CD14-positive monocyte (primary cell): ENCODE measurements at regions not wholly inside any gene's neighbourhood (a gene's known extent, or its start where the extent isn't known, plus 50 kb on each side); places are given as distances from the start of the nearest gene placed in this dataset.

Experiments
- DNase-seq, 3 donors: peaks; one replicate each; pipeline ENCODE4 v3.0.0-alpha.2; 2011 to 2022
- H2AFZ ChIP-seq: 2 replicates; pipeline ENCODE4 v1.6.0; 2012; ENCODE audit warnings: mild to moderate bottlenecking, low read depth, low read length, inconsistent platforms; ENCODE audit not compliant: insufficient read depth, poor library complexity, severe bottlenecking
- H3K27ac ChIP-seq, 2 donors: 1 replicate in 1 of 2; 2 replicates in 1 of 2; pipeline ENCODE4 v1.5.1; 2012 to 2013; ENCODE audit warnings: low read length in 2 of 2, control low read depth in 1 of 2, inconsistent platforms in 1 of 2, low read depth in 1 of 2, mild to moderate bottlenecking in 1 of 2
- H3K27me3 ChIP-seq, 2 donors: one replicate each; pipeline versions ENCODE4 v1.6.0 to v1.6.1; 2011 to 2013; ENCODE audit warnings: low read length in 2 of 2; ENCODE audit not compliant: control insufficient read depth in 2 of 2, insufficient read depth in 2 of 2
- H3K36me3 ChIP-seq, 2 donors: replicated peaks in 1 of 2; 1 replicate in 1 of 2; 2 replicates in 1 of 2; pipeline versions ENCODE4 v1.5.1 to v1.6.1; 2012 to 2013; ENCODE audit warnings: low read length in 2 of 2, control low read depth in 1 of 2, inconsistent platforms in 1 of 2, mild to moderate bottlenecking in 1 of 2; ENCODE audit not compliant: insufficient read depth in 2 of 2, control insufficient read depth in 1 of 2
- H3K4me1 ChIP-seq, 2 donors: 1 replicate in 1 of 2; 2 replicates in 1 of 2; pipeline versions ENCODE4 v1.5.1 to v1.6.1; 2012 to 2013; ENCODE audit warnings: low read length in 2 of 2, control low read depth in 1 of 2, inconsistent platforms in 1 of 2, mild to moderate bottlenecking in 1 of 2, moderate library complexity in 1 of 2; ENCODE audit not compliant: insufficient read depth in 2 of 2, control insufficient read depth in 1 of 2
- H3K4me2 ChIP-seq: replicated peaks from 2 replicates; pipeline ENCODE3; 2012; ENCODE audit warnings: low read length, moderate library complexity, mild to moderate bottlenecking; ENCODE audit not compliant: poor library complexity, severe bottlenecking; ENCODE audit errors: extremely low read depth
- H3K4me3 ChIP-seq, 3 experiments: fragments of 200-600 bp in 1 of 3; sonication (generic) in 1 of 3; replicated peaks in 1 of 3; 1 replicate in 2 of 3; 2 replicates in 1 of 3; pipeline ENCODE4 v1.5.1; 2011 to 2013; ENCODE audit warnings: low read length in 3 of 3, mild to moderate bottlenecking in 3 of 3, control low read depth in 2 of 3, low read depth in 2 of 3, inconsistent platforms in 1 of 3, moderate library complexity in 1 of 3
- H3K79me2 ChIP-seq: 2 replicates; pipeline ENCODE4 v1.6.0; 2012; ENCODE audit warnings: mild to moderate bottlenecking, control low read depth, inconsistent platforms, low read length, moderate library complexity; ENCODE audit not compliant: insufficient read depth
- H3K9ac ChIP-seq: 2 replicates; pipeline ENCODE4 v1.6.0; 2017; ENCODE audit warnings: low read length, mild to moderate bottlenecking; ENCODE audit not compliant: insufficient read depth, poor library complexity, severe bottlenecking
- H3K9me3 ChIP-seq, 2 donors: replicated peaks in 1 of 2; 1 replicate in 1 of 2; 2 replicates in 1 of 2; pipeline versions ENCODE4 v1.5.1 to v1.6.1; 2012 to 2013; ENCODE audit warnings: low read length in 2 of 2, control low read depth in 1 of 2; ENCODE audit not compliant: control insufficient read depth in 1 of 2, insufficient read depth in 1 of 2
- H4K20me1 ChIP-seq: 2 replicates; pipeline ENCODE4 v1.6.0; 2012; ENCODE audit warnings: mild to moderate bottlenecking, low read length, control low read depth, moderate library complexity; ENCODE audit not compliant: insufficient read depth
- H3K27ac Mint-ChIP-seq, 7 donors: one replicate each; pipeline ENCODE4 v1.8.0; 2020; ENCODE audit warnings: mild to moderate bottlenecking in 7 of 7, mixed read lengths in 7 of 7, moderate library complexity in 6 of 7, inconsistent platforms in 2 of 7
- H3K27me3 Mint-ChIP-seq, 3 donors: one replicate each; pipeline ENCODE4 v1.8.0; 2021 to 2022; ENCODE audit warnings: low read depth in 3 of 3, mild to moderate bottlenecking in 3 of 3, mixed read lengths in 3 of 3, moderate library complexity in 3 of 3, inconsistent platforms in 1 of 3
- H3K36me3 Mint-ChIP-seq, 2 donors: one replicate each; pipeline ENCODE4 v1.8.0; 2020; ENCODE audit warnings: mixed read lengths in 2 of 2, inconsistent platforms in 1 of 2, mild to moderate bottlenecking in 1 of 2
- H3K4me1 Mint-ChIP-seq: one replicate; pipeline ENCODE4 v1.8.0; 2020; ENCODE audit warnings: mild to moderate bottlenecking, mixed read lengths
- H3K4me3 Mint-ChIP-seq, 2 donors: one replicate each; pipeline ENCODE4 v1.8.0; 2020; ENCODE audit warnings: mild to moderate bottlenecking in 2 of 2, mixed read lengths in 2 of 2, moderate library complexity in 1 of 2
- H3K9me3 Mint-ChIP-seq, 7 donors: one replicate each; pipeline ENCODE4 v1.8.0; 2020 to 2022; ENCODE audit warnings: mixed read lengths in 7 of 7, mild to moderate bottlenecking in 6 of 7, moderate library complexity in 6 of 7, inconsistent platforms in 2 of 7
- WGBS: methylation state at CpG from one replicate; pipeline ENCODE4 v1.1.5; 2013; ENCODE audit warnings: missing lambda C conversion rate; ENCODE audit not compliant: insufficient coverage; 5-methylcytosine and 5-hydroxymethylcytosine counted together
- intact Hi-C, 2 donors: fragments of 100-400 bp; cut with micrococcal nuclease; formaldehyde crosslinking; loops; one replicate each; pipeline versions ENCODE4 v1.15.0 to v1.15.1; 2023
- TF ChIP-seq, protein P1 (sequence below): fragments of 200-600 bp; IDR thresholded peaks from one replicate; pipeline ENCODE4 v1.8.0; 2022; ENCODE audit warnings: antibody characterized with exemption, mild to moderate bottlenecking

DNA sequence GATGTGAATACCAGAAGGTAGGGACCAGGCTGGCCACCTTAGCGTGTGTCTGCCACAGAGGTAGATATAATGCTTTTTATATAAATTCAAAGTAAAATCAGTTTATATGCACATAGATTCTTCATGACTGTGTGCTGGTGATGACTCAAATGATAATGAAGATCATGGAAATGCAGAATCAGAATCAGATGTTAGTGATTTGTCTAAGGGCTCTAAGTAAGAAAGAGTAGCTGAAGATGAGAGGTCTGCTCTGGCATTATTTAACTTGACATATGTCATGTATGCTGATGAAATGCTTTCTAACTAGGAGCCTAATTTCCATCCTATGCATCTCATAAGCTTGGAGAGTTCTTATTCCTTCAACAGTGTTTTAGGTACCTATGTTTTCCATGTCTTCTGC is 50.3 kb upstream of the DPH6 start:
- H3K9ac ChIP-seq = no peak overlapping the region
- no peak for DNase-seq
- H3K4me2 ChIP-seq = no peak overlapping the region
- H3K9me3 ChIP-seq = no peaks in the 10 kb centered on the region
- H3K4me1 ChIP-seq = no peaks in the 10 kb centered on the region
- Mint-ChIP-seq H3K27ac (peak overlapping the region in 1 of 7 donors; percentile 53), H3K36me3 (no peaks in the 10 kb centered on the region), H3K27me3 (peaks cover 0 to 2% (median 0%) of the 10 kb centered on the region in 3 donors), H3K9me3 (peaks cover 0 to 8% (median 2%) of the 10 kb centered on the region in 7 donors), H3K4me1 (no peaks in the 10 kb centered on the region), H3K4me3 (no peak overlapping the region)
- WGBS = no CpG with 5 or more reads among the region's 1 CpG
- no peaks in the 10 kb centered on the region for H3K79me2 ChIP-seq
- no peaks in the 10 kb centered on the region for H3K36me3 ChIP-seq
- H2AFZ ChIP-seq = no peak overlapping the region
- H3K27me3 ChIP-seq = no peaks in the 10 kb centered on the region
- no peak overlapping the region for H3K27ac ChIP-seq
- no peak overlapping the region for H3K4me3 ChIP-seq
- no peaks in the 10 kb centered on the region for H4K20me1 ChIP-seq
- intact Hi-C loops = no loop called here
- TF ChIP-seq, protein P1, sequence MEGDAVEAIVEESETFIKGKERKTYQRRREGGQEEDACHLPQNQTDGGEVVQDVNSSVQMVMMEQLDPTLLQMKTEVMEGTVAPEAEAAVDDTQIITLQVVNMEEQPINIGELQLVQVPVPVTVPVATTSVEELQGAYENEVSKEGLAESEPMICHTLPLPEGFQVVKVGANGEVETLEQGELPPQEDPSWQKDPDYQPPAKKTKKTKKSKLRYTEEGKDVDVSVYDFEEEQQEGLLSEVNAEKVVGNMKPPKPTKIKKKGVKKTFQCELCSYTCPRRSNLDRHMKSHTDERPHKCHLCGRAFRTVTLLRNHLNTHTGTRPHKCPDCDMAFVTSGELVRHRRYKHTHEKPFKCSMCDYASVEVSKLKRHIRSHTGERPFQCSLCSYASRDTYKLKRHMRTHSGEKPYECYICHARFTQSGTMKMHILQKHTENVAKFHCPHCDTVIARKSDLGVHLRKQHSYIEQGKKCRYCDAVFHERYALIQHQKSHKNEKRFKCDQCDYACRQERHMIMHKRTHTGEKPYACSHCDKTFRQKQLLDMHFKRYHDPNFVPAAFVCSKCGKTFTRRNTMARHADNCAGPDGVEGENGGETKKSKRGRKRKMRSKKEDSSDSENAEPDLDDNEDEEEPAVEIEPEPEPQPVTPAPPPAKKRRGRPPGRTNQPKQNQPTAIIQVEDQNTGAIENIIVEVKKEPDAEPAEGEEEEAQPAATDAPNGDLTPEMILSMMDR = no peak

DNA sequence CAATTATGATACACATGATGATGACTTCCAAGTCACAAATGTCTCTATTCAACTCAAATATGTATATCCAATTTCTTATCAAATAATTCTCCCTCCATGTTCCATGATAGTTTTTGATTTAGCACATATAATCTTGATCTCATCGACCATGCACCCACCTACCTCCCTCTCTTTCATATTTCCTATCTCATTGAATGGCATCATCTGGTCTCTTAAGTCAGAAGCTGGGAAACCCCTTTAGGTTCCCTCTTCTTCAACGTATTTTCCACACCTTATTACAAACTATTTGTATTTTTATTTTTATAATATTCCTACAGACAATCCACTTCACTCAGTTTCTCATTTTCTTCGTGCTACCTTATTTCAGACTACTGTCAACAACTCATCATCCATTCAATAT is 56.9 kb upstream of the DPH6 start:
- Mint-ChIP-seq H3K4me1 (no peaks in the 10 kb centered on the region), H3K27me3 (peaks cover 0 to 2% (median 0%) of the 10 kb centered on the region in 3 donors), H3K4me3 (no peak overlapping the region), H3K9me3 (peaks cover 0 to 6% (median 2%) of the 10 kb centered on the region in 7 donors), H3K36me3 (no peaks in the 10 kb centered on the region), H3K27ac (no peak overlapping the region)
- Histone ChIP-seq H3K4me2 (no peak overlapping the region), H3K79me2 (no peaks in the 10 kb centered on the region), H3K27me3 (no peaks in the 10 kb centered on the region), H3K4me3 (no peak overlapping the region), H3K36me3 (no peaks in the 10 kb centered on the region), H3K27ac (no peak overlapping the region), H4K20me1 (no peaks in the 10 kb centered on the region), H3K9ac (no peak overlapping the region), H3K9me3 (no peaks in the 10 kb centered on the region), H2AFZ (no peak overlapping the region), H3K4me1 (no peaks in the 10 kb centered on the region)
- no CpG with 5 or more reads among the region's 3 CpGs for WGBS
- DNase-seq = no peak
- intact Hi-C loops = no loop called here
- TF ChIP-seq, protein P1 = no peak
